ENCODE measurements at regions not wholly inside any gene's neighbourhood (a gene's known extent, or its start where the extent isn't known, plus 50 kb on each side); places are given as distances from the start of the nearest gene placed in this dataset.

DNA sequence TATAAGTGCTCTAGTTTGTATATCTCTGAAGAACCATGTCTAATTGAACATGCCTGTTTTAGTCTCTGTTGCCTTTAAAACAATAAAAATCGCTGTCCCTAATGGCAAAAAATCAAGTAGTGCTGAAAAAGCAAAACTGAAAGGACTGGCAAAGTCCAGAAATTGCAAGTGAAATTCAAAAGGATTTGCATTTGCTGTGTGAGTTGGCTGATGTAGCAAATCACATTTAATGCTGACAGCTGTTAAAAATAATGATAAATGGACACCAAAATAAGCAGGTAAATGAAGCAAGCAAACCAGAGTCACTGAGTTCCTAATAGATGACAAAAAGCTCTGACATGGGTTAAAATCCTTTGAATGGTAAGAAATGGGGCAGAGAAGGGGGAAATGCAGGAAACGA lies 874.1 kb downstream of the GRM8 start:
- no peak for DNase-seq (ENCODE audit: low spot score)

DNA sequence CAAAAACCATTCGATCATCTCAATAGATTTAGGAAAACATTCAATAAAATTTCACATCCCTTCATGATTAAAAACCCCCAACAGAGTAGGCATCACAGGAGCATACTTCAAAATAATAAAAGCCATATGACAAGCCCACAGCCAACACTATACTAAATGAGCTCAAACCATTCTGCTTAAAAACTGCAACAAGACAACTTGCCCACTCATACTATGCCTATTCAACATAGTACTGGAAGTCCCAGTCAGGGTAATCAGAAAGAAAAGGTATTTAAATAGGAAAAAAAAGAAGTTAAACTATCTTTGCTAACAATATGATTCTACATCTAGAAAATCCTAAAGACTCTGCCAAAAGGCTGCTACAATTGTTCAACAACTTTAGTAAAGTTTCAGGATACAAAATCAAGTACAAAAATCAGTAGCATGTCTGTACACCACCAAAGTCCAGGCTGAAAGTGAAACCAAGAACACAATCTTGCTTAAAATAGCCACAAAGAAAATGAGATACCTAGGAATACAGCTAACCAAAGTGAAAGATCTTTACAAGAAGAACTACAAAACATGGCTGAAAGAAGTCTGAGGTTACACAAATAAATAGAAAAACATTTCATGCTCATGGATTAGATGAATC lies 882.6 kb downstream of the GRM8 start:
- no peak for DNase-seq (ENCODE audit: low spot score)

GRCh38 chr7:126362746-126363145 lies 890.0 kb downstream of the GRM8 start:
- DNase-seq (ENCODE audit: low spot score), result no peak

DNA sequence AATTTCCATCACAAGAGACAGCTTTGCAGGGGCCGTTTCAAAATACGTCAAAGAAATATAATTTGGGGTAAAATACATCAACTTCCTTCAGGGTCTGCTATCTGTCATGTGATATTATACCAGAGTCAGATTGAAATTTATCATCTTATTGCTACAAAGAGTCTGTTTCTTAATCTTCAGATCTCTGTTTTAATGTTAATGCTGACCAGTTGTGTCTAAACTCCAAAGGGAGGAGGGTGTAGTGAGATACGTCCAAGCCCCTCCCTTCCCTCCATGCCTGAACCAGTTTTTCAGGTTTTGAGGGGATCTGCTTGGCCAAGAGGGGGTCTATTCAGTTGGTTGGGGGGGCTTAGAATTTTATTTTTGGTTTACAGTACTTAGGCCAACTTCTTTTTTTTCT lies 891.6 kb downstream of the GRM8 start:
- DNase-seq (ENCODE audit: low spot score), result no peak

DNA sequence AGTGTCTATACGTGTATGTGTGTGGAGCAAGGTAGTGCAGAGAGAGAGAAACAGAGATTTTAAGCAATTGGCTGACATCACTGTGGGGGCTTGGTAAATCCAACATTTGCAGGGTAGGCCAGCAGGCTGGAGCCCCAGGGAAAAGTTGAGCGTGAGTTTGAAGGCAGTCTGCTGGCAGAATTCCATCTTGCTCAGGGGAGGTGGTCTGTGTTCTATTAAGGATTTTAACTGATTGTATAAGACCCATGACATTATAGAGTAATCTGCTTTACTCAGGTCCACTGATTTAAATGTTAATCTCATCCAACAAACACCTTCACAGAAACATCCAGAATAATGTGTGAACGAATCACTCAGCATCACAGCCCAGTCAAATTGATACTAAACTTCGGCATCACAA lies 912.9 kb downstream of the GRM8 start:
- DNase-seq (ENCODE audit: low spot score), result no peak

DNA sequence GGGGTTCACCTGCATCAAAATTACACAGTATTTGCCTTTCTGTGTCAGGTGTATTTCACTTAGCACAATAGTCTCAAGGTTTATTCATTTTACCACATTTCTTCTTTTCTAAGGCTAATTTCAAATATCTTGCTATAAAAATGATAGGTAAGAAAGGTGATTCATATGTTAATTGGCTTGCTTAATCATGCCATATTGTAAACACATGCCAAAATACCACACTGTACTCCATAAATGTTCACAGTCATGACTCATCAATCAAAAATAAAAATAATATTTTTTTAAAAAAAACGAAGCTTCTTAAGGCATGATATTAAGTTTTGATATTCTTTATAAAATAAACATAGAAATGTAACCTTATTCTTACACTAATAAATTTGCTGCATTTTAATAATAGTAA lies 947.1 kb downstream of the GRM8 start:
- DNase-seq (ENCODE audit: low spot score), result no peak

GRCh38 chr7:126303926-126304325 lies 948.8 kb downstream of the GRM8 start:
- no peak for DNase-seq (ENCODE audit: low spot score)

DNA sequence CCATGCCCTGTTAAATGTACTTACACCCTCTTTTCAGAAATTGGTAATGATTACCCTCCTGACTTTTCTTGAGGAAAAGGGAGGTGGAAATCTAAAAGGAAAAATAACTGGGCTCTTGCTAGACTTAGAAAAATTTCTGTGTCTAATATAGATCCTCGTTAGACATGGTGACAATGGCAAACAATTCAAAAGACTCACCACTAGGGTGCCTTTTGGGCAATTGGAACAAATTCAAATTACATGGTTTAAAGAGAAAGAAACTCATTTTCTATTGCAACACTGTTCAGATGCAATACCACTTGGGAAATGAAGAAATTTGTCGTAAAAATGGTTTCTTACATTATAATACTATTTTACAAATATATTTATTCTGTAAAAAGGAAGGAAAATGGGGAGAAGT lies 950.1 kb downstream of the GRM8 start:
- DNase-seq (ENCODE audit: low spot score), result no peak

DNA sequence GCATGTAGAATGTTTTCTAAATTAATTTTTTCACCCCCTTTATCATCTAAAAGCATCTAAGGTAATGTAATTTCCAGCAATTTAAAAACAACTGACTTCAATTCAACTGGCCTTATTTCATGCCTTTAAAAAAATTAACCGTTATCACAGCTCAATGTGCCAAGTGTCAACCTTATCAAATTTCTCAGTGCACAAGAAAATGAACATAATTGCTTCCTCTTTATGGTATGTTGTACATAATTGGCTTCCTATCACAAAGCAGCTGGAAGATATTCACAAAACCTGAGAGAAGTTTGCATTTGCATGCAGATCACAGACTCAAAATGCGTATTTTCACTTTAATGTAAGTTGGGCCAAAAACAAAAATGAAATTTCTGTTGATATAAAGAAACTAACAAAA lies 966.4 kb downstream of the GRM8 start:
- DNase-seq (ENCODE audit: low spot score), result no peak

DNA sequence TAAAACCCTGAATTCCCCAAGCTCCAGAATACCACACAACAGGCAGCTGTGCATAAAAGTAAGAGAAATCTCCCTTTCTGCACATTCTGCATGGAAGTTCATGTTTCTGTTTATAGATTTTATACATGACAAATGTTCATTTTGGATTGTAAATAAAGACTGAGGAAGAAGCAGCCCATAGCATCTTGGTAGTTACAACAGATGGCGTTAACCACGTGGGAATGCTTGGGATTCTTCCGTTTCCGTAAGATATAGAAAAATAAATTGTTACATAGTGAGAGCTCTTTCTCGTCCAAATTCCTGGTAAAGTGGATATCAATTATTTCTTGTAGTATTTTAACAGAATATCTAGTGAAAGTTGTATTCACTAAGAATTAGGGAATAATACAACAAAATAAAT lies 1016.5 kb downstream of the GRM8 start:
- no peak for DNase-seq (ENCODE audit: low spot score)

- DNase-seq (ENCODE audit: low spot score), result no peak
Measured at GRCh38 chr7:126228356-126229061, 1024.2 kb downstream of the GRM8 start.

- no peak for DNase-seq (ENCODE audit: low spot score)
Measured at GRCh38 chr7:126227643-126228042, 1025.1 kb downstream of the GRM8 start.

DNA sequence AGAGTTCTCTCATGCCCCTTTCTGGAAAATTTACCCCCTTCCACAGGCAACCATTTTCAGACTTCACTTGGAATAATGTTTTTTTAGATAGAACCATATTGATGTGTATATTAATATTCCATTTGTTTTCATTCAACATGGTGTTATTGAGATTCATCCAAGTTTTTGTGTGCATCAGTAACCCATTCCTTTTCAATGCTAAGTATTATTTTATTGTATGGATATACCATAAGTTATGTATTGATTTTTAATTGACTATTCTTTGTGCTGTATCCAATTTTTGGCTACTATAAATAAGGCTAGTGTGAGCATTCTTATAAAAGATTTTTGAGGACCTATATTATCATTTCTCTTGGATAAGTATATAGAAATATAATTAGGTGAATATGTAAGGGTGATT lies 1025.7 kb downstream of the GRM8 start:
- no peak for DNase-seq (ENCODE audit: low spot score)

- DNase-seq (ENCODE audit: low spot score), result no peak
Measured at GRCh38 chr7:126223729-126224128, 1029.0 kb downstream of the GRM8 start.

DNA sequence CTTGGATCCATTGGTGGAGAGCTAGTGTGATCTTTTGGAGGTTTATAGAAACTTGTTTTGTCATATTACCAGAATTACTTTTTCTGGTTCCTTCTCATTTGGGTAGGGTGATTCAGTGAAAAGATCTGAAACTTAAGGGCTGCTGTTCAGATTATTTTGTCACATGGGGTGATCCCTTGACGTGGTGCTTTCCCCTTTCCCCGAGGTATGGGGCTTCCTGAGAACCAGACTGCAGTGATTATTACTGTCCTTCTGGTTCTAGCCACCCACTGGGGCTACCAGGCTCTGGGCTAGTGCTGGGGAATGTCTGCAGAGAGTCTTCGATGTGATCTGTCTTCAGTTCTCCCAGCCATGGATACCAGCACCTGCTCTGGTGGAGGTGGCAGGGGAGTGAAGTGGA lies 1030.0 kb downstream of the GRM8 start:
- DNase-seq (ENCODE audit: low spot score), result no peak

- no peak for DNase-seq (ENCODE audit: low spot score)
Measured at GRCh38 chr7:126215785-126216184, 1037.0 kb downstream of the GRM8 start.

- no peak for DNase-seq (ENCODE audit: low spot score)
Measured at GRCh38 chr7:126213876-126214275, 1038.9 kb downstream of the GRM8 start.

- DNase-seq (ENCODE audit: low spot score), result no peak
Measured at GRCh38 chr7:126211875-126212274, 1040.9 kb downstream of the GRM8 start.

GRCh38 chr7:126210707-126211106 lies 1042.0 kb downstream of the GRM8 start:
- no peak for DNase-seq (ENCODE audit: low spot score)

DNA sequence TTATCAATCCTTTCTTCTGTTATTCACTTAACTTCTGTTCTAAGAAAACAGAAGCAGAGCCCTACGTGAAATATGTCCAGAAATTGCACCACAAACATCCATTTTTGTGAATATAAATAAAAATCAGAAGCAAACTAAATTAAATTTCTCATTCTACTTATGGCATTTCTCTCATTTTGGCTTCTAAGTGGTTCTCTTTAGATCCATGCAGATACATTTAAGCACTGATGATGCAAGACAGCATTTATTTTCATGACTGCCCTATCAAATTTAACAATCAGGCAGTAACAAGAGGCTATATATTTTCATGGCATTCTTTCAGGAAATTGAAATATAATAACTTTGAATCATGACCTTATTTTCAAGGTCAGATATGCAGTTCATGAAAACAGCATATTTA lies 1049.6 kb downstream of the GRM8 start:
- DNase-seq (ENCODE audit: low spot score), result no peak

DNA sequence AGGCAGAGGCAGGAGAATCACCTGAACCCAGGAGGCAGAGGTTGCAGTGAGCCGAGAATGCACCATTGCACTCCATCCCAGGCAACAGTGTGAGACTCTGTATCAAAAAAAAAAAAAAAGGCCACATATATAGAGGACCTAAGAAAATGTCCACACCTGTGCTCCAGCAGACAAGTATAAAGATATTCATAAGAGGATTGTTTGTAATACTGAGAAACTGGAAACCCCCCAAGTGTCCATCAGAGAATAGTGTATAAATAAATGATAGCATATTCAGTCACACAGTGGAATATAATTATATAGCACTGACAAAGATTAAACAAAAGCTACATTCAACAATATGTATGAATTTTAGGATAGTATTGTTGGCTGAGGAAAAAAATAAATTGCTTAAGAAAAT lies 1050.6 kb downstream of the GRM8 start:
- no peak for DNase-seq (ENCODE audit: low spot score)

DNA sequence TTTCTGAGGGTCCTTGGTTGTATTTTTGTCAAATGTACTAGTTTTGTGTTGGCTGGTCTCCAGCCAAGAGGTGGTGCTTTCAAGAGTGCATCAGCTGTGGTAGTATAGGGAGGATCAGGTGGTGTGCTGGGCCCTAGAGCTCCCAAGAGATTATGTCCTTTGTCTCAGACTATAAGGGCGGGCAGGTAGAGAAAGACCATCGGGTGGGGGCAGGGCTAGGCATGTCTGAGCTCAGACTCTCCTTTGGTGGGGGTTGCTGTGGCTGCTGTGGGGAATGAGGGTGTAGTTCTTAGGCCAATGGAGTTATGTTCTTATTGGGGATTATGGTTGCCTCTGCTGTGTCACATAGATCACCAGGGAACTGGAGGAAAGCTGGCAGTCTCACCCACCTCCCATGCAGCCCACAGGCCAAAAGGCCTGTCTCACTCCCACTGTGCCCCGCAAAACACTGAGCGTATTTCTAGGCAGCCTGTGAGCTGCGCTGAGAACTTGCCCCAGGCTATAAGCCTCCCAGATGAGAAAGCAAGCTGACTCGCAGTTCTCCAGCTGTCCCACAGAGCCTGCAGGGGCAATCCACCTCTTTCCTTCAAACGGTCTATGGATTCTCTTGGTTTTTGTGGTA lies 1066.7 kb downstream of the GRM8 start:
- DNase-seq (ENCODE audit: low spot score), result no peak

GRCh38 chr7:126179916-126180315 lies 1072.8 kb downstream of the GRM8 start:
- no peak for DNase-seq (ENCODE audit: low spot score)

- DNase-seq (ENCODE audit: low spot score), result no peak
Measured at GRCh38 chr7:126178865-126179264, 1073.9 kb downstream of the GRM8 start.

Measured in Ammon's horn (tissue), 1 donor.